Keratinocyte (primary cell): ENCODE measurements at regions not wholly inside any gene's neighbourhood (a gene's known extent, or its start where the extent isn't known, plus 50 kb on each side); places are given as distances from the start of the nearest gene placed in this dataset.

Source experiments
- DNase-seq: peaks from one replicate; pipeline ENCODE4 v3.0.0-alpha.2; 2011; ENCODE audit warnings: low read depth, missing footprints, low spot score
- FAIRE-seq: peaks from 2 replicates; lab custom pipeline; 2011; peaks lifted over from hg19 to GRCh38; lab: Jason Lieb, UNC
- H2AFZ ChIP-seq: 2 replicates; pipeline ENCODE4 v1.6.0; 2012; ENCODE audit warnings: low read length, control low read depth, inconsistent platforms; ENCODE audit not compliant: control insufficient read depth
- H3K27ac ChIP-seq: 2 replicates; pipeline ENCODE4 v1.5.1; 2011; ENCODE audit warnings: low read length; ENCODE audit not compliant: control insufficient read depth, insufficient read depth
- H3K27me3 ChIP-seq: 3 replicates; pipeline ENCODE4 v1.6.0; 2011; ENCODE audit warnings: low read length; ENCODE audit not compliant: control insufficient read depth, insufficient read depth; ENCODE audit errors: extremely low read depth
- H3K36me3 ChIP-seq, 2 experiments: 2 replicates in 1 of 2; 3 replicates in 1 of 2; pipeline ENCODE4 v1.5.1; 2011; ENCODE audit warnings: low read length in 2 of 2, mild to moderate bottlenecking in 1 of 2; ENCODE audit not compliant: control insufficient read depth in 2 of 2, insufficient read depth in 2 of 2; ENCODE audit errors: extremely low read depth in 1 of 2
- H3K4me1 ChIP-seq: 3 replicates; pipeline ENCODE4 v1.5.1; 2011; ENCODE audit warnings: low read length; ENCODE audit not compliant: control insufficient read depth, insufficient read depth; ENCODE audit errors: extremely low read depth
- H3K4me2 ChIP-seq: 3 replicates; pipeline ENCODE4 v1.6.0; 2011; ENCODE audit warnings: low read depth, low read length; ENCODE audit not compliant: control insufficient read depth, insufficient read depth; ENCODE audit errors: extremely low read depth
- H3K4me3 ChIP-seq, 3 experiments: fragments of 200-600 bp in 1 of 3; sonication (generic) in 1 of 3; 2 replicates in 2 of 3; 3 replicates in 1 of 3; pipeline ENCODE4 v1.5.1; 2011 to 2016; ENCODE audit warnings: low read length in 3 of 3, mild to moderate bottlenecking in 3 of 3, control low read depth in 2 of 3, inconsistent platforms in 1 of 3, low read depth in 1 of 3, mixed read lengths in 1 of 3, mixed run types in 1 of 3, moderate library complexity in 1 of 3; ENCODE audit not compliant: control insufficient read depth in 2 of 3, insufficient read depth in 2 of 3; ENCODE audit errors: extremely low read depth in 1 of 3
- H3K79me2 ChIP-seq: 2 replicates; pipeline ENCODE4 v1.6.0; 2012; ENCODE audit warnings: low read length; ENCODE audit not compliant: control insufficient read depth, insufficient read depth
- H3K9ac ChIP-seq: 3 replicates; pipeline ENCODE4 v1.6.0; 2011; ENCODE audit warnings: low read length; ENCODE audit not compliant: control insufficient read depth, insufficient read depth; ENCODE audit errors: extremely low read depth
- H3K9me1 ChIP-seq: 3 replicates; pipeline ENCODE4 v1.6.0; 2011; ENCODE audit warnings: low read length; ENCODE audit not compliant: control insufficient read depth, insufficient read depth; ENCODE audit errors: extremely low read depth
- H3K9me3 ChIP-seq: 2 replicates; pipeline ENCODE4 v1.5.1; 2012; ENCODE audit warnings: low read depth, low read length; ENCODE audit not compliant: control insufficient read depth
- H4K20me1 ChIP-seq: 3 replicates; pipeline ENCODE4 v1.6.0; 2011; ENCODE audit warnings: low read length; ENCODE audit not compliant: control insufficient read depth, insufficient read depth; ENCODE audit errors: extremely low read depth
- EZH2 ChIP-seq: IDR thresholded peaks from one replicate; pipeline ENCODE4 v1.6.1; 2012; ENCODE audit warnings: inconsistent platforms, mild to moderate bottlenecking, low read length, moderate library complexity
- dilution Hi-C: fragments of 300-500 bp; cut with MboI; formaldehyde crosslinking; loops from one replicate; pipeline ENCODE4 v1.7.0; 2020; ENCODE audit warnings: low sequenced_read_pairs; ENCODE audit not compliant: extremely low pct_ligation_motif_present
- TF ChIP-seq, protein P1 (sequence below), 3 experiments: IDR thresholded peaks in 1 of 3; conservative IDR thresholded peaks in 1 of 3; optimal IDR thresholded peaks in 1 of 3; 2 replicates in 2 of 3; 3 replicates in 1 of 3; pipeline versions ENCODE3 to v1.5.1; 2011; ENCODE audit warnings: low read length in 3 of 3, mild to moderate bottlenecking in 3 of 3, moderate library complexity in 2 of 3, control low read depth in 1 of 3, inconsistent platforms in 1 of 3; ENCODE audit not compliant: insufficient read depth in 2 of 3; ENCODE audit errors: extremely low read depth in 1 of 3

DNA sequence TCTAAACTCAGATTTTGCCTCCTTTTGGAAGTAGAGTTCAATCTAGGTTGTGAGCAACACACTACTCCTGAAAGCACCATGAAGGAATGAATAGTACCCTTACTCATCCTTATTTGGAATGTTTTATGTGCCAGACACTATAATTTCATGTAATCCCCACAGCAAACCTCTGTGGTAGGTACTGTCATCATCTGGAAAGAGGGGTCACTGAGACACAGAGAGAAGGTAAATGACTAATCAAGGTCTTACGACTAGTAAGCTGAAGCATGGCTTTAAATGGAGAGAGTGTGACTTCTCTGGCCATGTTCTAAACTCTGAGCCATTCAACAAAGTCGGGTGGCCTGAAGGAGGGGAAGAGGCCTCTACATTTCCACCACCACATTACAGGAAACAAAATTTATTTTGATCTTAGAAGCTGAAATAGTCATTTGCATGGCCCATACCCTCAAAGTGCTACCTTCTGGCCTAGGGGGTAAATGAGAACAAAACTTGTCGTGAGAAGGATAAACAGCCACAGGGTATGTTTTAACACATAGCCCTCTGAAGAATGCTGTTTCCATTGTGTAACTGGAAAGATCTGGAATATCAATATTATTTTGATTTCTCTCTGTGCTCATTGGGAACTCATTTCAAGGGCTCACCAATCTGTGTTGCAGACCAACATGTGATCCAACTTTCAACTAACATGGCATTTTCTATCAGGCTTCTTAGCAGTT, 180.8 kb upstream of the RFC3 start:
- Histone ChIP-seq H4K20me1 (no peaks in the 10 kb centered on the region), H3K9me1 (no peaks in the 10 kb centered on the region), H2AFZ (no peak overlapping the region), H3K9ac (no peak overlapping the region), H3K4me3 (no peak overlapping the region), H3K27ac (peak overlapping the region; percentile 37), H3K27me3 (no peaks in the 10 kb centered on the region), H3K4me1 (peaks cover 76% of the 10 kb centered on the region), H3K9me3 (no peaks in the 10 kb centered on the region), H3K4me2 (peak overlapping the region; percentile 7), H3K36me3 (no peaks in the 10 kb centered on the region), H3K79me2 (no peaks in the 10 kb centered on the region)
- FAIRE-seq = peak; percentile 32
- DNase-seq = no peak
- dilution Hi-C loops = no loop called here
- TF ChIP-seq, protein P1, sequence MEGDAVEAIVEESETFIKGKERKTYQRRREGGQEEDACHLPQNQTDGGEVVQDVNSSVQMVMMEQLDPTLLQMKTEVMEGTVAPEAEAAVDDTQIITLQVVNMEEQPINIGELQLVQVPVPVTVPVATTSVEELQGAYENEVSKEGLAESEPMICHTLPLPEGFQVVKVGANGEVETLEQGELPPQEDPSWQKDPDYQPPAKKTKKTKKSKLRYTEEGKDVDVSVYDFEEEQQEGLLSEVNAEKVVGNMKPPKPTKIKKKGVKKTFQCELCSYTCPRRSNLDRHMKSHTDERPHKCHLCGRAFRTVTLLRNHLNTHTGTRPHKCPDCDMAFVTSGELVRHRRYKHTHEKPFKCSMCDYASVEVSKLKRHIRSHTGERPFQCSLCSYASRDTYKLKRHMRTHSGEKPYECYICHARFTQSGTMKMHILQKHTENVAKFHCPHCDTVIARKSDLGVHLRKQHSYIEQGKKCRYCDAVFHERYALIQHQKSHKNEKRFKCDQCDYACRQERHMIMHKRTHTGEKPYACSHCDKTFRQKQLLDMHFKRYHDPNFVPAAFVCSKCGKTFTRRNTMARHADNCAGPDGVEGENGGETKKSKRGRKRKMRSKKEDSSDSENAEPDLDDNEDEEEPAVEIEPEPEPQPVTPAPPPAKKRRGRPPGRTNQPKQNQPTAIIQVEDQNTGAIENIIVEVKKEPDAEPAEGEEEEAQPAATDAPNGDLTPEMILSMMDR (optimal IDR thresholded peaks at IDR 0.05 in 1 of 3, IDR thresholded peaks at IDR 0.05 in 1 of 3, conservative IDR thresholded peaks at IDR 0.05 in 1 of 3; ENCODE audit: extremely low read depth in 1 of 3, insufficient read depth in 2 of 3, low read length in 3 of 3) = no peak
- no peak for TF ChIP-seq EZH2

DNA sequence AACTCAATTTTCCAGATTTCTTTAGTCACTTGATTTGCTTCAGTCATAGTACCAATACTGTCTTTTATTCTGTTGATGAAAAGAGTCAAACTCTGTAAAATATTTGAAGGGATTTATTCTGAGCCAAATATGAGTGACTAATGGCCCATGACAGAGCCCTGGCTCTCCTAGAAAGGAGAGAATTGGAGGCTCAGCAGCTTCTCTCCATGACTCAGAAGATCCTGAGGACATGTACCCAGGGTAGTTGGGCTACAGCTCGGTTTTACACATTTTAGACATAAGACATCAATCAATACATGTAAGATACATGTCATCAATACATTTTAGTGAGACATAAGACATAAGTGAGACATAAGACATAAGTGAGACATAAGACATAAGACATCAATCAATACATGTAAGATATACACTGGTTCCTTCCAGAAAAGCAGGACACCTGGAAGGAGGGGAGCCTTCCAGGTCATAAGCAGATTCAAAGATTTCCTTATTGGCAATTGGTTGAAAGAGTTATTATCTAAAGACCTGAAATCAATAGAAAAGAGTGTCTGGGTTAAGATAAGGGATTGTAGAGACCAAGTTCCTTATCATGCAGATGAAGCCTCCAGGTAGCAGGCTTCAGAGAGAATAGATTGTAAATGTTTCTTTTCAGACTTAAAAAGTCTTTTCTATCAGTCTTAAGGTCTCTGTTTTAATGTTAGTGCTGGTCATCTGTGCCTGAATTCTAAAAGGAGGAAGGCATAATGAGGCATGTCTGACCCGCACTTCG, 179.8 kb upstream of the RFC3 start:
- H3K79me2 ChIP-seq = no peaks in the 10 kb centered on the region
- no peak overlapping the region for H3K9ac ChIP-seq
- H3K9me1 ChIP-seq = no peaks in the 10 kb centered on the region
- FAIRE-seq (peak; percentile 59), DNase-seq (no peak)
- peak overlapping the region; percentile 37 for H3K27ac ChIP-seq
- H3K36me3 ChIP-seq = no peaks in the 10 kb centered on the region
- no peaks in the 10 kb centered on the region for H4K20me1 ChIP-seq
- no peaks in the 10 kb centered on the region for H3K27me3 ChIP-seq
- TF ChIP-seq, protein P1 (optimal IDR thresholded peaks at IDR 0.05 in 1 of 3, IDR thresholded peaks at IDR 0.05 in 1 of 3, conservative IDR thresholded peaks at IDR 0.05 in 1 of 3; ENCODE audit: extremely low read depth in 1 of 3, insufficient read depth in 2 of 3, low read length in 3 of 3) = no peak
- no peak overlapping the region for H3K4me2 ChIP-seq
- no peak overlapping the region for H3K4me3 ChIP-seq
- peaks cover 79% of the 10 kb centered on the region for H3K4me1 ChIP-seq
- no peak overlapping the region for H2AFZ ChIP-seq
- dilution Hi-C loops = no loop called here
- H3K9me3 ChIP-seq = no peaks in the 10 kb centered on the region
